IPS DF 6.9 (cell line): ENCODE measurements at regions not wholly inside any gene's neighbourhood (a gene's known extent, or its start where the extent isn't known, plus 50 kb on each side); places are given as distances from the start of the nearest gene placed in this dataset.
"Not testable (repeated sequence)": the region's sequence is repeated elsewhere in the genome, so short reads cannot be mapped to it uniquely, and the experiment has no call there.

Source experiments
- DNase-seq: peaks from one replicate; pipeline ENCODE4 v3.0.0-alpha.2; 2013; ENCODE audit warnings: low read depth, low spot score
- H3K27ac ChIP-seq: one replicate; pipeline ENCODE4 v1.5.1; 2013; ENCODE audit warnings: low read length, control low read depth
- H3K27me3 ChIP-seq: 2 replicates; pipeline ENCODE4 v1.6.1; 2013; ENCODE audit warnings: mild to moderate bottlenecking, low read length; ENCODE audit not compliant: control insufficient read depth, insufficient read depth
- H3K36me3 ChIP-seq: 2 replicates; pipeline ENCODE4 v1.6.1; 2013; ENCODE audit warnings: low read length; ENCODE audit not compliant: control insufficient read depth, insufficient read depth
- H3K4me1 ChIP-seq: 2 replicates; pipeline ENCODE4 v1.6.1; 2013; ENCODE audit warnings: low read length; ENCODE audit not compliant: control insufficient read depth, insufficient read depth
- H3K4me3 ChIP-seq: 2 replicates; pipeline ENCODE4 v1.5.1; 2013; ENCODE audit warnings: mild to moderate bottlenecking, low read length
- H3K9me3 ChIP-seq: 2 replicates; pipeline ENCODE4 v1.6.1; 2013; ENCODE audit warnings: low read length, inconsistent platforms; ENCODE audit not compliant: control insufficient read depth, insufficient read depth
- WGBS: extraction: QIAGEN DNeasy Blood & Tissue Kit; methylation state at CpG from one replicate; pipeline ENCODE4 v1.1.7; 2013; ENCODE audit warnings: mixed read lengths, missing lambda C conversion rate; ENCODE audit not compliant: insufficient read length, insufficient coverage; 5-methylcytosine and 5-hydroxymethylcytosine counted together

- not testable (repeated sequence) for H3K36me3 ChIP-seq, H3K27me3 ChIP-seq, DNase-seq, H3K4me3 ChIP-seq, H3K27ac ChIP-seq, H3K9me3 ChIP-seq, H3K4me1 ChIP-seq
- no CpG with 5 or more reads among the region's 1 CpG for WGBS
Observed at GRCh38 chr7:123264820-123265219, 65.1 kb upstream of the SLC13A1 start.

- Histone ChIP-seq H3K27ac (no peak overlapping the region), H3K36me3 (no peaks in the 10 kb centered on the region), H3K9me3 (no peaks in the 10 kb centered on the region), H3K27me3 (no peaks in the 10 kb centered on the region), H3K4me1 (no peaks in the 10 kb centered on the region), H3K4me3 (no peak overlapping the region)
- no peak for DNase-seq
- WGBS, result no CpG with 5 or more reads among the region's 1 CpG
Observed at GRCh38 chr7:123260428-123260960, 60.7 kb upstream of the SLC13A1 start.

DNA sequence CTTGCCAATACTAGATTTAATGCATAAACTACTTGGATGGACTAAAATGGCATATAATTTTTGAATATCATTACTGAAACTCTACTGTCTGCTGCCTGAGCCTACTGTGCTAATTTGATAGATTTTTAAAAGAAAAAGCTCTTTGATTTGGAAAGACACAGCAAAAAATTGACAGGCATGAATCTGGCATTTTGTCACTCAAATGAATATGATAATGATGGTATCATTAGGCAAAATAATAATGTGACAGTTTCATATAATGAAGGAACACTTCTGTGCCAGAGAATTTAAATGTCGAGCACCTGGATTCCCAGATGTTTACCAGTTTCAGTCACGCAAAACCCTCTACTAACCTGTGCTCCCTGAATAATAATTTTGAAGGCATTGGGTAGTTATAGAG lies 60.0 kb upstream of the SLC13A1 start:
- Histone ChIP-seq H3K4me3 (no peak overlapping the region), H3K9me3 (no peaks in the 10 kb centered on the region), H3K27ac (no peak overlapping the region), H3K36me3 (no peaks in the 10 kb centered on the region), H3K4me1 (no peaks in the 10 kb centered on the region), H3K27me3 (no peaks in the 10 kb centered on the region)
- no CpG with 5 or more reads among the region's 2 CpGs for WGBS
- no peak for DNase-seq
